ENCODE measurements at regions not wholly inside any gene's neighbourhood (a gene's known extent, or its start where the extent isn't known, plus 50 kb on each side); places are given as distances from the start of the nearest gene placed in this dataset.

GRCh38 chr2:164091673-164092072 is 355.9 kb upstream of the FIGN start:
- TF ChIP-seq CTCF (IDR thresholded peaks at IDR 0.05; ENCODE audit: insufficient read depth, low read length, poor library complexity, severe bottlenecking), result no peak
- no peaks in the 10 kb centered on the region for H3K27me3 ChIP-seq (replicated peaks; ENCODE audit: control insufficient read depth, insufficient read depth, low read length)
- no peaks in the 10 kb centered on the region for H3K36me3 ChIP-seq (ENCODE audit: control insufficient read depth, insufficient read depth, low read length)
- no peak overlapping the region for H3K4me3 ChIP-seq (replicated peaks; ENCODE audit: low read depth, low read length)
- no peak for DNase-seq (ENCODE audit: extremely low read depth, insufficient read length)

GRCh38 chr2:164090533-164090932 is 354.7 kb upstream of the FIGN start:
- Histone ChIP-seq H3K4me3 (replicated peaks; ENCODE audit: low read depth, low read length) (no peak overlapping the region), H3K27me3 (replicated peaks; ENCODE audit: control insufficient read depth, insufficient read depth, low read length) (no peaks in the 10 kb centered on the region), H3K36me3 (ENCODE audit: control insufficient read depth, insufficient read depth, low read length) (no peaks in the 10 kb centered on the region)
- no peak for TF ChIP-seq CTCF (IDR thresholded peaks at IDR 0.05; ENCODE audit: insufficient read depth, low read length, poor library complexity, severe bottlenecking)
- DNase-seq (ENCODE audit: extremely low read depth, insufficient read length), result no peak

GRCh38 chr2:164084066-164084465 is 348.3 kb upstream of the FIGN start:
- H3K27me3 ChIP-seq (replicated peaks; ENCODE audit: control insufficient read depth, insufficient read depth, low read length), result no peaks in the 10 kb centered on the region
- TF ChIP-seq CTCF (IDR thresholded peaks at IDR 0.05; ENCODE audit: insufficient read depth, low read length, poor library complexity, severe bottlenecking), result no peak

GRCh38 chr2:164080486-164080885 is 344.7 kb upstream of the FIGN start:
- no peak for DNase-seq (ENCODE audit: extremely low read depth, insufficient read length)
- H3K27me3 ChIP-seq (replicated peaks; ENCODE audit: control insufficient read depth, insufficient read depth, low read length), result no peaks in the 10 kb centered on the region
- TF ChIP-seq CTCF (IDR thresholded peaks at IDR 0.05; ENCODE audit: insufficient read depth, low read length, poor library complexity, severe bottlenecking), result no peak
- H3K36me3 ChIP-seq (ENCODE audit: control insufficient read depth, insufficient read depth, low read length), result no peaks in the 10 kb centered on the region
- no peak overlapping the region for H3K4me3 ChIP-seq (replicated peaks; ENCODE audit: low read depth, low read length)

More at GRCh38 chr2:164084066-164084465, 348.3 kb upstream of the FIGN start:
- H3K36me3 ChIP-seq (ENCODE audit: control insufficient read depth, insufficient read depth, low read length), result no peaks in the 10 kb centered on the region
- DNase-seq (ENCODE audit: extremely low read depth, insufficient read length), result no peak
- no peak overlapping the region for H3K4me3 ChIP-seq (replicated peaks; ENCODE audit: low read depth, low read length)

GRCh38 chr2:164079258-164079657 is 343.4 kb upstream of the FIGN start:
- DNase-seq (ENCODE audit: extremely low read depth, insufficient read length), result no peak
- Histone ChIP-seq H3K36me3 (ENCODE audit: control insufficient read depth, insufficient read depth, low read length) (no peaks in the 10 kb centered on the region), H3K27me3 (replicated peaks; ENCODE audit: control insufficient read depth, insufficient read depth, low read length) (no peaks in the 10 kb centered on the region), H3K4me3 (replicated peaks; ENCODE audit: low read depth, low read length) (no peak overlapping the region)
- no peak for TF ChIP-seq CTCF (IDR thresholded peaks at IDR 0.05; ENCODE audit: insufficient read depth, low read length, poor library complexity, severe bottlenecking)

- Histone ChIP-seq H3K4me3 (replicated peaks; ENCODE audit: low read depth, low read length) (no peak overlapping the region), H3K27me3 (replicated peaks; ENCODE audit: control insufficient read depth, insufficient read depth, low read length) (no peaks in the 10 kb centered on the region), H3K36me3 (ENCODE audit: control insufficient read depth, insufficient read depth, low read length) (no peaks in the 10 kb centered on the region)
- DNase-seq (ENCODE audit: extremely low read depth, insufficient read length), result no peak
- TF ChIP-seq CTCF (IDR thresholded peaks at IDR 0.05; ENCODE audit: insufficient read depth, low read length, poor library complexity, severe bottlenecking), result no peak
Observed at GRCh38 chr2:164078421-164078820, 342.6 kb upstream of the FIGN start.

All from GM06990 (cell line).